Muscle of arm (tissue), 1 donor: ENCODE measurements at regions not wholly inside any gene's neighbourhood (a gene's known extent, or its start where the extent isn't known, plus 50 kb on each side); places are given as distances from the start of the nearest gene placed in this dataset.
A peak's percentile ranks its signal among the peaks of the same experiment; 100 is the strongest.

Source experiments
- DNase-seq: peaks from one replicate; pipeline ENCODE4 v3.0.0-alpha.2; 2013

- no peak for DNase-seq
Measured at GRCh38 chr7:85664341-85664740, 477.5 kb upstream of the SEMA3D start.

GRCh38 chr7:85659364-85659763, 472.5 kb upstream of the SEMA3D start:
- no peak for DNase-seq

GRCh38 chr7:85655252-85655651, 468.4 kb upstream of the SEMA3D start:
- no peak for DNase-seq

- DNase-seq: no peak
Measured at GRCh38 chr7:85644272-85644671, 457.4 kb upstream of the SEMA3D start.

- DNase-seq: no peak
Measured at GRCh38 chr7:85641331-85641730, 454.5 kb upstream of the SEMA3D start.

GRCh38 chr7:85638394-85638793, 451.5 kb upstream of the SEMA3D start:
- no peak for DNase-seq

GRCh38 chr7:85634951-85635350, 448.1 kb upstream of the SEMA3D start:
- no peak for DNase-seq

GRCh38 chr7:85630904-85631600, 444.2 kb upstream of the SEMA3D start:
- DNase-seq: no peak

GRCh38 chr7:85627791-85628586, 441.1 kb upstream of the SEMA3D start:
- no peak for DNase-seq

- DNase-seq: no peak
Measured at GRCh38 chr7:85622059-85622458, 435.2 kb upstream of the SEMA3D start.

- no peak for DNase-seq
Measured at GRCh38 chr7:85620936-85621685, 434.3 kb upstream of the SEMA3D start.

- DNase-seq: no peak
Measured at GRCh38 chr7:85619236-85619635, 432.4 kb upstream of the SEMA3D start.

- DNase-seq: no peak
Measured at GRCh38 chr7:85614684-85615083, 427.8 kb upstream of the SEMA3D start.

- DNase-seq: no peak
Measured at GRCh38 chr7:85612514-85612913, 425.7 kb upstream of the SEMA3D start.

- no peak for DNase-seq
Measured at GRCh38 chr7:85608804-85609203, 421.9 kb upstream of the SEMA3D start.

- no peak for DNase-seq
Measured at GRCh38 chr7:85602196-85602595, 415.3 kb upstream of the SEMA3D start.

- no peak for DNase-seq
Measured at GRCh38 chr7:85600395-85600794, 413.5 kb upstream of the SEMA3D start.

GRCh38 chr7:85596827-85597226, 410.0 kb upstream of the SEMA3D start:
- DNase-seq: no peak

- peak; percentile 19 for DNase-seq
Measured at GRCh38 chr7:85595750-85596178, 408.9 kb upstream of the SEMA3D start.

- no peak for DNase-seq
Measured at GRCh38 chr7:85593355-85593754, 406.5 kb upstream of the SEMA3D start.

- DNase-seq: no peak
Measured at GRCh38 chr7:85587785-85588184, 400.9 kb upstream of the SEMA3D start.

GRCh38 chr7:85586091-85586490, 399.2 kb upstream of the SEMA3D start:
- DNase-seq: no peak
